HFFc6 (cell line): ENCODE measurements at regions not wholly inside any gene's neighbourhood (a gene's known extent, or its start where the extent isn't known, plus 50 kb on each side); places are given as distances from the start of the nearest gene placed in this dataset.

Experiments used
- DNase-seq: peaks from one replicate; pipeline ENCODE4 v3.0.0-alpha.2; 2018
- H3K27ac Mint-ChIP-seq: 2 replicates; pipeline ENCODE4 v1.8.0; 2020; ENCODE audit warnings: mild to moderate bottlenecking, mixed read lengths
- H3K27me3 Mint-ChIP-seq: 2 replicates; pipeline ENCODE4 v1.8.0; 2021; ENCODE audit warnings: mild to moderate bottlenecking, moderate library complexity, mixed read lengths; ENCODE audit not compliant: insufficient read depth
- H3K36me3 Mint-ChIP-seq: 2 replicates; pipeline ENCODE4 v1.8.0; 2021; ENCODE audit warnings: low read depth, mixed read lengths
- H3K4me1 Mint-ChIP-seq: 2 replicates; pipeline ENCODE4 v1.8.0; 2020; ENCODE audit warnings: low read depth, mixed read lengths
- H3K4me3 Mint-ChIP-seq: 2 replicates; pipeline ENCODE4 v1.8.0; 2020; ENCODE audit warnings: mild to moderate bottlenecking, moderate library complexity, mixed read lengths
- H3K9me3 Mint-ChIP-seq: 2 replicates; pipeline ENCODE4 v1.8.0; 2020; ENCODE audit warnings: mild to moderate bottlenecking, mixed read lengths
- CTCF ChIP-seq: fragments of 200-600 bp; sonication (generic); IDR thresholded peaks from 2 replicates; pipeline ENCODE4 v1.5.0; 2021; ENCODE audit warnings: antibody characterized with exemption, mild to moderate bottlenecking

DNA sequence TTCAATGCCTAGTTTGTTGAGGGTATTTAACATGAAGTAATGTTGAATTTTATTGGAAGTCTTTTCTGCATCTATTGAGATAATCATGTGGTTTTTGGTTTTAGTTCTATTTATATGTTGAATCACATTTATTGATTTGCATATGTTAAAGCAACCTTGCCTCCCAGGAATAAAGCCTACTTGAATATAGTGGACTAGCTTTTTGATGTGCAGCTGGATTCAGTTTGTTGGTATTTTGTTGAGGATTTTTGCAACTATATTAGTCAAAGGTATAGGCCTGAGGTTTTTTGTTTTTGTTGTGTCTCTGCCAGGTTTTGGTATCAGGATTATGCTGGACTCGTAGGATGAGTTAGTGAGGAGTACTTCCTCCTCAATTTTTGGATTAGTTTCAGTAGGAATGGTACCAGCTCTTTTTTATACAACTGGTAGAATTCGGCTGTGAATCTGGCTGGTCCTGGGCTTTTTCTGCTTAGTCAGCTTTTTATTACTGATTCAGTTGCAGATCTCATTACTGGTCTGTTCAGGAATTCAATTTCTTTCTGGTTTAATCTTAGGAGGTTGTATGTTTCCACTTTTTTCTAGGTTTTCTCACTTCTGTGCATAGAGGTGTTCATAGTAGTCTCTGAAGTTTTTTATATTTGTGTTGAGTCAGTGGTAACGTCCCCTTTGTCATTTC is 209.8 kb upstream of the RBMS3 start:
- Mint-ChIP-seq H3K4me3 (no peak overlapping the region), H3K27me3 (no peaks in the 10 kb centered on the region; the same call in 1 of the 2 replicates), H3K4me1 (peaks cover 12% of the 10 kb centered on the region; the same call in 1 of the 2 replicates), H3K36me3 (0 out of 2 replicates have a peak, but pooled peaks cover 5% of the 10 kb centered on the region), H3K9me3 (no peaks in the 10 kb centered on the region), H3K27ac (no peak overlapping the region)
- no peak for TF ChIP-seq CTCF
- DNase-seq = no peak

DNA sequence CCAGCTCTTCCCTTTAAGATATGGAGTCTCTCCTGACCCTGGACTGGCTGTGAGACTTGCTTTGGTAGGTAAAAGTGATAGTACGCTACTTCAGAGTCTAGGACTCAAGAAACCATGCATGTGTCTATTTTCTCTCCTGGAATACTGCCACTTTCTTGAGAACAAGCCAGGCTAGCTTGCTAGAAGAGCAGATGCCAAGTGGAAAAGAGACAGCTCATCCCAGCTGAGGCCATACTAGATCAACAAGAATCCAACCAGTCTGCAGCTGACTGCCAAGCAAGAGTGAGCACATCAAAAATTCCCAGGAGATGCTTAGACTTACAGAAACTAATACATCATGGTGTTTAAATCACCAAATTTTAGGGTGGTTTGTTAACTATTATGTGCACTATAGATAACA is 208.3 kb upstream of the RBMS3 start:
- Mint-ChIP-seq H3K4me3 (no peak overlapping the region), H3K36me3 (0 out of 2 replicates have a peak, but pooled peaks cover 5% of the 10 kb centered on the region), H3K4me1 (no peaks in the 10 kb centered on the region), H3K9me3 (no peaks in the 10 kb centered on the region), H3K27ac (no peak overlapping the region), H3K27me3 (no peaks in the 10 kb centered on the region; the same call in 1 of the 2 replicates)
- DNase-seq = no peak
- no peak for TF ChIP-seq CTCF

- no peak for TF ChIP-seq CTCF
- H3K27ac Mint-ChIP-seq = no peak overlapping the region
- no peak for DNase-seq
- H3K36me3 Mint-ChIP-seq = 0 out of 2 replicates have a peak, but pooled peaks cover 2% of the 10 kb centered on the region
- 0 out of 2 replicates have a peak, but pooled peaks cover 4% of the 10 kb centered on the region for H3K9me3 Mint-ChIP-seq
- H3K4me3 Mint-ChIP-seq = no peak overlapping the region
- no peaks in the 10 kb centered on the region for H3K4me1 Mint-ChIP-seq
- no peaks in the 10 kb centered on the region for H3K27me3 Mint-ChIP-seq
Measured at GRCh38 chr3:29077356-29077755, 203.5 kb upstream of the RBMS3 start.

- no peak for TF ChIP-seq CTCF
- no peak for DNase-seq
- Mint-ChIP-seq H3K9me3 (0 out of 2 replicates have a peak, but pooled peaks cover 4% of the 10 kb centered on the region), H3K4me1 (no peaks in the 10 kb centered on the region), H3K27ac (no peak overlapping the region), H3K27me3 (no peaks in the 10 kb centered on the region), H3K36me3 (no peaks in the 10 kb centered on the region), H3K4me3 (no peak overlapping the region)
Measured at GRCh38 chr3:29079358-29079757, 201.5 kb upstream of the RBMS3 start.

- Mint-ChIP-seq H3K4me3 (no peak overlapping the region), H3K9me3 (0 out of 2 replicates have a peak, but pooled peaks cover 4% of the 10 kb centered on the region), H3K4me1 (no peaks in the 10 kb centered on the region), H3K36me3 (no peaks in the 10 kb centered on the region), H3K27ac (no peak overlapping the region), H3K27me3 (no peaks in the 10 kb centered on the region; the same call in 1 of the 2 replicates)
- DNase-seq = no peak
- no peak for TF ChIP-seq CTCF
Measured at GRCh38 chr3:29080967-29081366, 199.9 kb upstream of the RBMS3 start.
